Esophagus squamous epithelium (tissue), 4 donors: ENCODE measurements at regions not wholly inside any gene's neighbourhood (a gene's known extent, or its start where the extent isn't known, plus 50 kb on each side); places are given as distances from the start of the nearest gene placed in this dataset.

ENCODE experiments used
- CTCF ChIP-seq, 6 experiments: fragments of 450-650 bp in 4 of 6; fragments of 200-600 bp in 2 of 6; sonication (generic) in 2 of 6; IDR thresholded peaks; one replicate each; pipeline ENCODE4 v1.5.1; 2016 to 2019; ENCODE audit warnings: antibody characterized with exemption in 6 of 6, mild to moderate bottlenecking in 4 of 6, moderate library complexity in 4 of 6
- POLR2A ChIP-seq, 4 donors: fragments of 450-650 bp; IDR thresholded peaks; one replicate each; pipeline ENCODE4 v1.6.1; 2017; ENCODE audit warnings: antibody characterized with exemption in 4 of 4, mild to moderate bottlenecking in 4 of 4, moderate library complexity in 3 of 4

- TF ChIP-seq POLR2A (IDR thresholded peaks at IDR 0.05) (no peak), CTCF (IDR thresholded peaks at IDR 0.05) (no peak)
These were observed 432.1 kb upstream of the DDI1 start for GRCh38 chr11:103604310-103604709.
